DMS153 (cell line): ENCODE measurements at regions not wholly inside any gene's neighbourhood (a gene's known extent, or its start where the extent isn't known, plus 50 kb on each side); places are given as distances from the start of the nearest gene placed in this dataset.
A peak's percentile ranks its signal among the peaks of the same experiment; 100 is the strongest.
"Not testable (repeated sequence)": the region's sequence is repeated elsewhere in the genome, so short reads cannot be mapped to it uniquely, and the experiment has no call there.

Experiments
- DNase-seq: peaks from one replicate; lab custom pipeline; 2025; lab: John Stamatoyannopoulos, UW

DNA sequence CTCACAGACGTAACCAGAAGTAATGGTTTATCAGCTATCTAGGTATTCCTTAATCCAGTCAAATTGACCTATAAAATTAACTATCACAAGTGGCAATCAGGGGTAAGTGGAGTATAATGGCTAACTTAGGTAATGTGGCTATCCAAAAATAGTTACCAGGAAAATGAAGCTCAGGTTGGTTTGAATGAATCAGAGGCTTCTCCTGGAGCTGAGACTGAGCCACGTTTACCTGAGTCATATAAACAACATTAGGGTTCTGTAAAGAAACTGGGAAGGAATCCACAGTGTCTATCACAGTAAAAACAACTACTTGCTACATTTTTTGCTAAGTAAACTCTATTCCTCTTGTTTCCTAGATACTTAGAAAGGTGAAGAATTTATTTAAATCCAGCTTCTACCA, 236.0 kb upstream of the SPHKAP start:
- DNase-seq: no peak

DNA sequence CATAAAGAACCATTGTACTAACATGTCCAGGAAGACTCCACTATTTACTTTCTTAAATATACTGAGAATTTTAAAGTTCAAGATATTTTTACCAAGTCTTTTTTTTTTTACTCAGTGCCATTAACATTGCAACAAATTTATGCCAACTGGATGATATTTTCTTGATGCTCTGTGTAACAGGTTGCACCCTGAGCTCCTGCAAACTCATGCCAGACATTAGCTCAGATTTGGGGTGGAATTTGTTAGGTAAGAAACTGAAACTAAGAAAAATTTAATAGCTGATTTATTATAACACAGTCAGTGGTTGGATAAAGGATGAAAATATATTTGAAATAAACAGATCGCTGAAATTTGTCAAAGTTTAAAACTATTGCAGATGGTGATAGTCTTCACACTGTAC, 228.6 kb upstream of the SPHKAP start:
- no peak for DNase-seq

DNA sequence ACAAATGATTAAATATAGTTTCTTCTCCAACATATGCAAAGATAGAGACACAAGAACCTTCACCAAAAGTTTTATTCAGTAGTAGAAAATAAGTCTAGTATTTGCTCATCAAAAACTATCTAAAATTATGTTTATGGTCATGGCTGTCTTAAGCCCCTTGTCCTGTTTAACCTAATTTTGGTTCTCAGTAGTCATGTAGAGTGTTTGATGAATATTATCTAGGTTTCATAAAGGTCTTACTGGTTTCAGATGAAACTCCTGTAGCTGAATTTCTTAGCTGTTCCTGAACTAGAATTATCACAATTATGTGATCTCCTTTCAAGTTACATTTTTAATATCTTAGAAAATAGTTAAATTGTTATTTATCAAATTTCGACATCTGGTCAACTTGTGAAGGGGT, 228.0 kb upstream of the SPHKAP start:
- DNase-seq: no peak

DNA sequence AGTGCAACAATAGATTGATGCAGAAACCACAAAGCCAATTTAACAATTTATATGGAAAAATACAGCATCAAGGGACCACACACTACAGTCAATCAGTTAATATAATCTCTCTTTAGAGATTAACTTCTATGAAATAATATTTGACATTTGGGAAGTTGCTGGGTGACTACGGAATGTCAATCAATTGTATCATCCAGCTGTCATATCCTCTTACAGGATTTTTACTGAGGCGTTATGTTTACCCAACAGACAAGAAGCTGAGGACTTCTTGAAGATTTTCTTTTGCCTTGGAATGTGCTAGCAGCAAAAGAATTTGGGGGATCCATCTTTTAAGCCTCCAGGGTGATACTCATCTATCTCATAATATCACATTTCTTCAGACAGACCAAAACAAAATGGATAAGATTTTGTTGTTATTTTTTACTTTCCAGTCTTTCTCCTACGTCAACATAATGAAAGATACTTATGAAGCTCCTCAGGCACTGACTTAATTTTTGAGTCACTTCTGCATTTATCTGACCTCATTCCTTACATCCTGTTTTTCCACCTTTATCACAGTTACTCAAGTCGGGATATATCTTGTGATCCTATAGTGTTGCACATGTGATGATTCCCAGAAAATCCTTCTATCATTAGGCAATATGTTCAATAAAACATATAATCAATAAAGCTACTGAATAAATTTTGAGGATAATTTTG, 227.2 kb upstream of the SPHKAP start:
- no peak for DNase-seq

DNA sequence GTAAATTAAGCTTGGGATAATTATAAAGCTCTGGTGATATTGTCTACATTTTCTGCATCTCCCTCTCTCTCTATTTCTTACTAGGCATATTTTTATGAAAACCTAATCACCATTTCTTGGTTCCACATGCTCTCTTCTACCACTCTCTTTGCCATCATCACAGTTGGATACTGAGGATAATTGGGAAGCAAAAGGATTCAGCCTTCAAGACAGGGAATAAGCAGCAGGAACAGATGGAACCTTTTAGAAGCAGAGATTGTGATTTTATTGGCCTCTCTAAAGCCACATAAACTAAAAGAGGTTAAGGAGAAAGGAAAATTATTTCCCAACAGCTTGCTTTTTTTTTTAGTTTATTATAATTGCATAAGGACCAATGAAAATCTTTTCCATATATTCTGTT, 226.3 kb upstream of the SPHKAP start:
- DNase-seq: no peak

DNA sequence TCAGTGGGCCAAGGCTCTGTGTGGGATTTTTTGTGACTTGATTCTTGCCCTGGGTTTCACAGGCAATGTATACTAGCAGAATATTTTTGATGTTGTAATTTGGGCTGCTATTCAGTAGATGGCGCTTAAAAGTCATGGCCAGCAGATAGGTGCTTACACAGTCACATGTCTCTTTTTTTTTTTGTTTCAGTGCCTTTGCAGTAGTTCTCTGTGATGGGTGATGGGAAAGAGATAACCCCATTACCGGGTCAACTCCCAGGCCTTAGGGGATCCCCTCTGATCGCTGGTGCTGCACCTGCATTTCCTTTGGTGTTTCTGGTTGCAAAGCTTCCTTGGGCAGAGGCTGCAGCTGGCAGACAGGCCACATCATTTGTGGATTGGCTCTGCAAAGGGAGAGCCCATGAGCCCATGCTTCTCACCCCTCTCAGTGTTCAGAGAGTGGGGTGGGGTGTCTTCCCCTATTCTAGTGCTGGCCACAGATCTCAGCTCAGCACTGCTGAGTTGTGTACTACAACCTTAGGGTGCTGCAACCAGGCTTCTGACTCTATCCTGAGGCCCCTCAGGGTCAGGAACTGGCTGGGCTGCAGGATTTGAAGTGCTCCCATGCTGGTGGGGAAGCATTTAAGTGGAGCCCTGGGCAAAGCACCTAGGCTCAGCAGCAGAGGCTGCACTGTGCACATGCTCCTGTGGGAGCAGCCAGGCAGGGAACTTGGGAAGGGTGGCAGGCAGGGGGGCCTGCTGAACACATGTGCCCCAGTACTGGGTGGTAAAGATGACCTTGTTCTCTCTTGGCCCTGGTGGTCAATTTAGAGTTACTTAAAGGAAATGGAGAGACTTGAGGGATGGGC, 219.8 kb upstream of the SPHKAP start:
- DNase-seq: no peak

DNA sequence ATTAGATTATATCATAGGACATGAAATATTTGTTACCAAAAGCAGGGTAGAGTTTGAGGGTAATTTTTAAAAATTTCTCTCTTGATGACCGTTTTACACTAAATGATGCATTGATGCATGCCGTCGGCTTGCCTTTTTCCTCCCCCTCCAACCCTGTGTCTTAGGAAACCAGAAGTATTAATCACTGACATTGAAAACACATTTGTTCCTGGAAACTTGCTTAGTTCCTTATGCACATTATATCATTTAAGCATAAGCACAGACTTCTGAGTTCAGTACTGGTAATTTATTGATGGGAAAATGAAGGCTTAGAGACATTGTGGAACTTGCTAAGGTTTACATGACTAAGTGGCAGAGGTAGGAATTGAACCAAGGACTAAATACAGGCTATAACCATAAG, 206.3 kb upstream of the SPHKAP start:
- DNase-seq: no peak

DNA sequence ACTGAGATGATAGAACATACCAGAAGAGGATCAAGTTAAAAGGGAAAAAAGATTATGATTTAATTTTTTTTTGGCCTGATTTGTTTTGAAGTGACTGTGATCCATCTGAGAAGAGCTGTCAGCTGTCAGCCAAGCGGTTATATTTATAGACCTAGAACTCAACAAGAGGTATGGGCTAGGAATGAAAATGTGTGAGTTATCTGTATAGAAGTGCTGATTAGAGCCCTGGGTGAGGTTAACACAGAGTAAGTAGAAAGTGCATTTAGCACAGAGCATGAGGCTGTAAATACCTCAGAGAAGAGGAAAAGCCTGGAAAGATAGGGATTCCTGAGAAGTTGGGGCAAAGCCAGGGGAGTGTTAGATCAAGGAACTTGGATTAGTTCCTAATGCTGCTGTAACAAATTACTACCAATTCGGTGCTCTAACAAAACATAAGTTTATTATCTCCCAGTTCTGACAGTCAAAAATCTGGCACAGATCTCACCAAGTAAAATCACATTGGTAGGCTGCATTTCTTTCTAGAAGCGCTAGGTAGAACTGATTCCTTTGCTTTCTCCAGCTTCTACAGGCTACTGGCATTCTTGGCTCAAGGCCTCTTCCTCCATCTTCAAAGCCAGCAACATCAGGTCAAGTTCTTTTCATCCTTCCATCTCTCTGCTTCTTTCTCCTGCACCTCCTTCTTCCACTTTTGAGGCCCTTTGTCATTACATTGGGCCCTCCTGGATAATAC, 197.4 kb upstream of the SPHKAP start:
- DNase-seq: no peak

DNA sequence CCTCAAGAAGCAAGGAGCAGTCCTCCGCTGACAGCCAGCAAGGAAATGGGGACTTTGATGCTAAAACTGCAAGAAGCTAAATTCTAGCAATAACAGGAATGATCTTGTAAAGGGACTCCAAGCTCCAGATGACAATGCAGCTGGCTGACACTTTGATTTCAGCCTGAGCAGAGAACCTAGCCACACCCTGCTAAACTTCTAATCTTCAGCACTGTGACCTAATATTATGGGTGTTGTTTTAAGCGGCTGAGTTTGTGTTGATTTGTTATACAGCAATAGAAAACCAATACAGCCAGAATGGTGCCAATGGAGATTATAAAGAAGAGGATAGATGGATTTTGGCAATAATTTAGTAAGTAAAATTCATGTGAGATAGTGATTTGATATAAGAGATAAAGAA, 196.7 kb upstream of the SPHKAP start:
- DNase-seq: no peak

DNA sequence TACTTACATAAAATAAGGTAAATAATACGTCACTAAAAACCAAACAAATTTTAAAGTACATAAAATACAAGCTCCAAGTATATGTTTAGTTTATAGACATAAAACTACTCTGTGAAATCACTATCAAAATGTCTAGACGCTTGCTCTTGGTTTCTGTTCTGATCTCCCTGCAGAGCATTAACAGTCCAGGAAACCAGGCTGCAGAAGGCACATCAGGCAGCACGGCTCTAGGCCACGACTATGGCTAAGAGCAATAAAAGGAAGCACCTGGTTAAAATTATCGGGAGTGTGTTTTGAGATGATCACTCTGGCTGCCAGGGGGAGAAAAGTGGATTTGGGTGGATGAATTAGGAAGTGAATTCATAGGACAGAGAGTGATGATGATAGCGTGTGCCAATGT, 196.0 kb upstream of the SPHKAP start:
- DNase-seq: peak; percentile 8

DNA sequence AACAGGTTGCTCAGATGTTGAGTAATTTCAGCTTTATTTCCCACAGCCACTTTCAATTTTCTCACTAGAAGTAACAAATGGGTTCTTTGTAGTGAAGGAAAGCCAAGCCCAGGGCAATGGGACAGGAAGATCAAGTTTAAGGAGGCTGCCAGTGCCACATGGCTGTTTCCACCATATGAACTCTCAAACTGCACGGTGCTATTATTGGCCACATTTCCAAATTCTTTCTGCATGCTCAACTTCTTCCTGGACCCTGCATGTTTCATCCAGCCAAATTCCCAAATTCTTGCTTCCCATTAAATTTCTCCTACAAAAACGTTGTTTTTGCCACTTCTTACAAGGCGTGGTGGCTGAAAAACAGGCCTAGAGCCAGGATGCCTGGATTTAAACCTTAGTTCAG, 193.3 kb upstream of the SPHKAP start:
- no peak for DNase-seq

DNA sequence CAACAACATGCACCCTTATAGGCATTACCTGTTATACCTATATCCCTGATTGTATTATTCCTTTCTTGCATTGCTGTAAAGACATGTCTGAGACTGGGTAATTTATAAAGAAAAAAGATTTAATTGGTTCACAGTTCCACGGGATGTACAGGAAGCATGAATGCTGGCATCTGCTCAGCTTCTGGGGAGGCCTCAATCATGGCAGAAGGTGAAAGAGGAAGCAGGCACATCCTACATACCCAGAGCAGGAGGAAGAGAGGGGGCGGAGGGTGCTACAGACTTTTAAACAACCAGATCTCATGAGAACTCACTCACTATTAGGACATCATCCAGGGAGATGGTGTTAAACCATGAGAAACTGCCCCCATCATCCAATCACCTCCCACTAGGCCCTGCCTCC, 191.7 kb upstream of the SPHKAP start:
- DNase-seq: no peak

DNA sequence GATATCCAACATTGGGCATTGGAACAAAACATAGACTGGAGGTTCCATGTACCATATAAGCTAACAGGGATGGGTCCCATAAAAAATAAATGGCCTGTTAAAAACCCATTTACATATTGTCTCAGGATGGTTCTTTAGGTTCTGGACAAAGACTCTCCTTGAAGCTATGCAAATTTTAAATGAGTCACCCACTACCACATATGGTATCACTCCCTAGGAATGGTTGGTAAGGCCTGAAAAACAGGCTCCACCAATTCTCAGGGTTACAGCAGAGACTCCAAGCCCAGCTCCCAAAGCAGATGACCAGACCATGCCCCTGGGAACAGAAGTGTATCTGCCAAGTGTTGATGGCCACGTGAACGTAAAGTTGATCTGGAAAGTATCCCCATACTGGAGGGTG, 190.7 kb upstream of the SPHKAP start:
- no peak for DNase-seq

DNA sequence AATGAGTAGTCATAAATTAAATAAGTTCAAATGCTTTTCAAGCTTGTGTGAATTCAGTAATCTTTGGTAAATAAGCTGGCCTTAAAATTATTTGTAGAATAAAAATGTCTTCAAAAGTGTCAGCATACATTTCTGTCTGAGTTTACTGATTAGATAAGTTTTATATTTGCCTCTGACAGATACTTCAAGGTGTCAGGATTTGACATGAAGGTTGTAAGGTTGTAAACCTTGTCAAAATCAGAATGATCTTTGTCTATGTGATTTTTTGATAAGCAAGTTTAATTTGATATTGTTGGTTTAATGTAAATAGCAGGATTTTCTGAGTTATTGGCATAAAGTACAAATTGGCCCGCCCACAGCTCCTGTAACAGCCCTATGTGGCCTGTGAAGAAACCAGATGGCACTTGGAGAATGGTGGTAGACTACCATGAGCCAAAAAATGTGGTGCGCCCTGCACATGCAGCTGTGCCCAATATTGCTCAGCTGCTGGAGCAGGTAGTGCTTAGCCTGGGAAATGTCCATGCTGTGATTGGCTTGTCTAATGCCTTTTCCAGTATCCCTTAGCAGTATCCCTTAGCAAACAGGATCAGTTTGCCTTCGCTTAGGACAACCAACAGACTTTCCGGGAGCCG, 188.0 kb upstream of the SPHKAP start:
- DNase-seq: no peak

DNA sequence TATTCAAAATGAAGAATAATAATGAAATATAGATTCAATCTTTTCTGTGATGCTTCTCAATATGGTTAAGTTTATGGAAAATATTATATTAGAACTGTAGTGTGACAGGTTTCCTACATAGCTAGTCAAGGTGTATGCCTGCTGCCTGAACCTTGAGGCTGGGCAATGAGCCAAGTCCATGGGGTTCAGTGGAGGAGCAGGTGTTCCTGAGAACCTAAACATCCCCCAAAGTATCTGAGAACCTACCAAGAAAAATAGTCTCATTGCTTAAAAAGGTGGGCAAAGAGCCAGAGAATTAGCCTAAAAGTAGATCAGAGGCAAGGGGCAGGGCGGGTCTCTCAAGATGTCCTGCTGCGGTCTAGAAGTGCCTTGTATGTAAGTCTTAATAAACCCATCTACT, 185.9 kb upstream of the SPHKAP start:
- DNase-seq: no peak

DNA sequence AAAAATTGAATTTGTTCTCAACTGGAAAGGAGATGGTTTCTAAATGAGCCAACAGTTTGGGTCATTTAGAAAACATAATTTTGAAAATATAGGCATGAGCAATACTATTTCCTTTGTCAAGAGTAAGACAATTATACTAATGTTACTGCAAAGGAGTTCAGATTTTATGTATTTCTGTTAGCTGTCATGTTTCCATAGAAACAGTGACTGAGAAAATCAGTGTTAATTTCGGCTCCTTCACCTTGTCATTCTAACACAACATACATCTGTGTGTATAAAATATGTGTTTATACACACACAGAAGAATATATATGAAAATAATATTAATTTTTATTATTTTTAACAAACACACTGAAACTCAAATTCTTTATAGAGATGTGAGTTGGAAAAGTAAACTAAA, 178.0 kb upstream of the SPHKAP start:
- DNase-seq: no peak

DNA sequence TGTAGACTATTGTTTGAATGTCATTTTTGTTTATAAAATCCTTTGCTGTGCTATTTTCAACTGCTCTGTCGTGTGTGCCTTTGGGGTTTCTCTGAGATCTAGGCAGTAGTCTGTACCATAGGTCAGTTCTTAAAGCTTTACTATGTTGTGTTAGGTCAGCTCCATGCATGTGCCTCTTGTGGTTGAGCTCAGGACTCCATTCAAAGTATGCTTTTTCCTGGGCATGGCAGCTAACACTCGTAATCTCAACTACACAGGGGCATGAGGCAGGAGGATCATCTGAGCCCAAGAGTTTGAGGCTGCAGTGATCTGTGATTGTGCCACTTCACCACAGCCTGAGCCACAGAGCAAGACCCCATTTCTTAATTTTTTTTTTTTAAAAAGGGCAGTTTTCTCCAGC, 174.4 kb upstream of the SPHKAP start:
- DNase-seq: no peak

DNA sequence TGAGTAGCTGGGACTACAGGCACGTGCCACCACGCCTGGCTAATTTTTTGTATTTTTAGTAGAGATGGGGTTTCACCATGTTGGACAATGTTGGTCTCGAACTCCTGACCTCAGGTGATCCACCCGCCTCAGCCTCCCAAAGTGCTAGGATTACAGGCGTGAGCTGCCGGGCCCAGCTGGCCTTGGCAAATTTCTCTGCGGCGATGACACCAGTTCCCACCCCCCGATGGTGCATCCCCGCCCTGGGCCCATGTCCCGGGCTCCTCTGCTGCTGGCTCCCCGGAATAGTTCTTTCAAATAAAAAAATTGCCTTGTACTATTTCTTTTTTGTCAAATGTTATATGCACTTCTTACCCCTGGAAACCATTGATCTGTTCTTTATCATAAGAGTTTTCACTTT, 171.5 kb upstream of the SPHKAP start:
- not testable (repeated sequence) for DNase-seq

DNA sequence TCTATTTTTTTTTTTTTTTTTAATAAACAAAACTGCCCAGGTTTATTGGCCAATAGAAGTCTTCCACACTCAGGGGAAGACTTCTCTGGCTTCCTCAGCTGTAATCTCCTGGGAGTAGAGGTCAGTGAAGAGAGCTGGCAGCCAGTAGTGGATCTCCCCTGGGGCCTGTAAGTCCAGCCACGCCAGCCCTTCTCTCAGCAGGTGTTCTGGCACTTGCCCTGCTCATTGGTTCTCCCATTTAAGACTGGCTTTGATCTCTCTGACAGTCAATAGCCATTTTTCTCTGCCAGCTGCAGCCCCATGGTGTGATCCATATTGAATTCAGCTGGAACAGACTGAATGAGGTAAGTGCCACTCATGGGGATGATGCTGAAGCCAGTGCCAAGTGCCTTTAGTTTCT, 170.6 kb upstream of the SPHKAP start:
- DNase-seq: peak; percentile 73

DNA sequence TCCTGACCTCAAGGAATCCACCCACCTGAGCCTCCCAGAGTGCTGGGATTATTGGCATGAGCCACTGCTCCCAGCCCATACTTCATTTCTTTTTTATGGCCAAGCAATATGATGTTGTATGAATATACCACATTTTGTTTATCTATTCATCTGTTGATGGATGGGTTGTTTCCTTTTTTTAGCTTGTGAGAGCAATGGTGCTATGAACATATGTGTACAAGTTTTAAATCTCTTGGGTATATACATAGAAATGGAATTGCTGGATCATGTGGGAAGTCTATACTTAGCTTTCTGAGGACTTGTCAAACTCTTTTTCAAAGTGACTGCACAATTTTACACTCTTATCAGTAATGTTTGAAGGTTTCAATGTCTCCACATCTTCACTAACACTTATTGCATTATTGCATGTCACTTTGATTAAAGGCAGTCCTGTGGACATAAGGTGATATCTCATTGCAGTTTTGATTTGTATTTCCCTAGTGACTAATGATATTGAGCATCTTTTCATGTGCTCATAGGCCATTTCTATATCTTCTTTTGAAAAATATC, 167.1 kb upstream of the SPHKAP start:
- DNase-seq: no peak

DNA sequence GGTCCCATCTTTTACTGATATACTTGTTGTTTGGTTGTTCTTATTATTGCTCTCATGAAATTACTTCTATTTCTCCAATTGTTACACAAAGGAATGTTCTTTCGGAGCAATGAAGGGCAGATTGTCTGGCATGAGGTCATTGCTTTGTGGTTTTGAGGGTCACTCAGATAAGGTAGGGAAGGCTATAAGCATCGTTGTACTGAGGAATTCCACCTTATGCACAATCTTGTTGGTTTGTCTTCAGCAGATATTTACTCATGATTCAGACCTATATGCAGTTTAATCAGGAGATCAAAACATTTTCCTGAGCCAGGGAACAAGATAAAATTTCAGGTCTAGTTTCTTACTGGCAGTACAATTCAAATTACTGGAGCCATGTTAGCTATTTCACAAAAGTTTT, 163.0 kb upstream of the SPHKAP start:
- no peak for DNase-seq

DNA sequence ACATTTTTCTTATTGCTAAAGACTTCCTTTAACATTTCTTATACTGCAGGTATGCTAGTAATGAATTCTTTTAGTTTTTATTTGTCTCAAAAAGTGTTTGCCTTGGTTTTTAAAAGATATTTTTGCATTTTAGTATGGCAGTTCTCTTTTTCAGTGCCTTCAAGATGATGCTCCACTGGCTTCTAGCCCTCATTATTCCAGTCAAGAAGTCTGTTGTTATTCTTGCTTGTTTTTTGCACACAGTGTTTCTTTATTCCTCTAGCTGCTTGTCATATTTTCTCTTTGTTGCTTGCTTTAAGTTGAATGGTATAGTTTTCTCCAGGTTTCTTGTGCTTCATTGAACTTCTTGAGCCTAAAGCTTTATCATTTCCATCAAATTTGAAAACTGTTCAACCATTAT, 158.0 kb upstream of the SPHKAP start:
- no peak for DNase-seq
